B cell (primary cell): ENCODE measurements at regions not wholly inside any gene's neighbourhood (a gene's known extent, or its start where the extent isn't known, plus 50 kb on each side); places are given as distances from the start of the nearest gene placed in this dataset.

Experiments used
- CTCF ChIP-seq: fragments of 200-600 bp; IDR thresholded peaks from one replicate; pipeline ENCODE4 v1.8.0; 2022; ENCODE audit warnings: antibody characterized with exemption, mild to moderate bottlenecking
- EZH2 ChIP-seq: IDR thresholded peaks from 2 replicates; pipeline ENCODE4 v1.6.1; 2012; ENCODE audit warnings: borderline replicate concordance, low read depth, mild to moderate bottlenecking, moderate library complexity, low read length; ENCODE audit not compliant: insufficient read depth, poor library complexity, severe bottlenecking

- TF ChIP-seq CTCF (no peak), EZH2 (no peak)
Measured at GRCh38 chr4:22174640-22175039, 226.1 kb upstream of the KCNIP4 start.
